ENCODE measurements at regions not wholly inside any gene's neighbourhood (a gene's known extent, or its start where the extent isn't known, plus 50 kb on each side); places are given as distances from the start of the nearest gene placed in this dataset.

DNA sequence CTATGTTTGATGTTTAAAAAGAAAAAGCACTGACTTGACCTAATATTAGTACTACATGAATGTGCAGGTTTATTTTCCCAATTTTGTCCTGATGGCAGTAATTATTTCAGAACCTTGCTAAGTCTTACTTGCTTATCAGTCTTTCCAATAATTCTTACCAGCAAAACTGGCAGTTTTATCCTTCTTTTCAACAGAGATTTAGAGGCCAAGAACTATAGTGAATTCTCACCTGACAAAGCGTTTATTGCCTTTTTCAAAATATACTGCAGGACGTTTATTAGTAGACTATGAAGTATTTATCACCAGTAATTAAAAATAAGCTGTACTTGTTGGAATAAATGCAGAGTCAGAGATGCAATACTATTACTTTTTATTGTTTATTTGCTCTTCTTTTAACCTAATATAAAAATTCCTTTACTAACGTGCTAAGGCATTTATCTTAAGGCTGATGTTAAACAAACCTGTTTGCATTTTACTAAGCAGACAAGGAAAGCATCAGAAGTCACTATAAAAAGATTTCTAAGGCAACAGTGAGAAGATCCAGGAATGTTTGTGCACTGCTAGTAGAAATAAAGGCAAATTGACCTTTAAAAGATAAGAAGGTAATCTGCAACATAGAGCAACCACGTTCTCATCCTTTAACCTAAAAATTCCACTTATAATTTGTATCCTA, 80.3 kb upstream of the NOCT start:
- Histone ChIP-seq H3K36me3 (ENCODE audit: control insufficient read depth, low read length) (no peaks in the 10 kb centered on the region), H3K79me2 (ENCODE audit: control insufficient read depth, low read length) (no peaks in the 10 kb centered on the region), H3K9me3 (ENCODE audit: control insufficient read depth, insufficient read depth, low read length) (no peaks in the 10 kb centered on the region), H3K4me2 (ENCODE audit: low read length) (no peak overlapping the region), H3K27ac (ENCODE audit: low read depth, low read length) (no peak overlapping the region), H3K27me3 (ENCODE audit: control insufficient read depth, low read length) (peaks cover 19% of the 10 kb centered on the region), H3K4me1 (ENCODE audit: control insufficient read depth, low read length) (no peaks in the 10 kb centered on the region), H3K4me3 (ENCODE audit: low read length) (no peak overlapping the region), H3K9me2 (replicated peaks; ENCODE audit: control insufficient read depth, low read length) (no peaks in the 10 kb centered on the region), H3F3A (ENCODE audit: control insufficient read depth, insufficient read depth) (no peaks in the 10 kb centered on the region), H4K20me1 (ENCODE audit: control insufficient read depth, insufficient read depth, low read depth, low read length) (no peaks in the 10 kb centered on the region)
- no peak for TF ChIP-seq EZH2phosphoT487 (IDR thresholded peaks at IDR 0.05; ENCODE audit: borderline replicate concordance, low read length)
- TF ChIP-seq, protein P1, sequence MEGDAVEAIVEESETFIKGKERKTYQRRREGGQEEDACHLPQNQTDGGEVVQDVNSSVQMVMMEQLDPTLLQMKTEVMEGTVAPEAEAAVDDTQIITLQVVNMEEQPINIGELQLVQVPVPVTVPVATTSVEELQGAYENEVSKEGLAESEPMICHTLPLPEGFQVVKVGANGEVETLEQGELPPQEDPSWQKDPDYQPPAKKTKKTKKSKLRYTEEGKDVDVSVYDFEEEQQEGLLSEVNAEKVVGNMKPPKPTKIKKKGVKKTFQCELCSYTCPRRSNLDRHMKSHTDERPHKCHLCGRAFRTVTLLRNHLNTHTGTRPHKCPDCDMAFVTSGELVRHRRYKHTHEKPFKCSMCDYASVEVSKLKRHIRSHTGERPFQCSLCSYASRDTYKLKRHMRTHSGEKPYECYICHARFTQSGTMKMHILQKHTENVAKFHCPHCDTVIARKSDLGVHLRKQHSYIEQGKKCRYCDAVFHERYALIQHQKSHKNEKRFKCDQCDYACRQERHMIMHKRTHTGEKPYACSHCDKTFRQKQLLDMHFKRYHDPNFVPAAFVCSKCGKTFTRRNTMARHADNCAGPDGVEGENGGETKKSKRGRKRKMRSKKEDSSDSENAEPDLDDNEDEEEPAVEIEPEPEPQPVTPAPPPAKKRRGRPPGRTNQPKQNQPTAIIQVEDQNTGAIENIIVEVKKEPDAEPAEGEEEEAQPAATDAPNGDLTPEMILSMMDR (IDR thresholded peaks at IDR 0.05; ENCODE audit: low read depth, low read length, poor library complexity, severe bottlenecking): no peak

DNA sequence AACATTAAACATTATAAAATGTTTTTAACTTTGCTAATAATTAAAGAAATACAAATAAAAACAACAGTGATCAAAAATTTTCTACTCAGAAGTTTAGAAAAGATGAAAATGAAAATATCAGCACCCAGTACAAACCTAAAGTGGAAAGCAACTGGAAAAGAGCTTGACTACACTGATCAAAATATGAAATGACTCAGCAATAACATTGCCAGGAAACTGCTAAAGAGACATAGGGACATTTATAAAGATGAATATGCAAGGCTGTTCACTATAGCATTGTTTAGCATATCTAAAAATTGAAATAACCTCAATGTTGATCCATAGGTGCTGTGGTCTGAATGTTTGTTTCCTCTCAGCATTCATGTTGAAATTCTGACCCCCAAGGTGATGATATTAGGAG, 88.5 kb upstream of the NOCT start:
- H3K27me3 ChIP-seq (ENCODE audit: control insufficient read depth, low read length): no peaks in the 10 kb centered on the region
- H3K4me2 ChIP-seq (ENCODE audit: low read length): no peak overlapping the region
- H3K9me2 ChIP-seq (replicated peaks; ENCODE audit: control insufficient read depth, low read length): no peaks in the 10 kb centered on the region
- no peaks in the 10 kb centered on the region for H3K36me3 ChIP-seq (ENCODE audit: control insufficient read depth, low read length)
- TF ChIP-seq, protein P1 (IDR thresholded peaks at IDR 0.05; ENCODE audit: low read depth, low read length, poor library complexity, severe bottlenecking): no peak
- TF ChIP-seq EZH2phosphoT487 (IDR thresholded peaks at IDR 0.05; ENCODE audit: borderline replicate concordance, low read length): no peak
- no peaks in the 10 kb centered on the region for H3F3A ChIP-seq (ENCODE audit: control insufficient read depth, insufficient read depth)
- no peaks in the 10 kb centered on the region for H3K9me3 ChIP-seq (ENCODE audit: control insufficient read depth, insufficient read depth, low read length)
- no peaks in the 10 kb centered on the region for H3K4me1 ChIP-seq (ENCODE audit: control insufficient read depth, low read length)
- H3K27ac ChIP-seq (ENCODE audit: low read depth, low read length): no peak overlapping the region
- no peaks in the 10 kb centered on the region for H3K79me2 ChIP-seq (ENCODE audit: control insufficient read depth, low read length)
- H3K4me3 ChIP-seq (ENCODE audit: low read length): no peak overlapping the region
- H4K20me1 ChIP-seq (ENCODE audit: control insufficient read depth, insufficient read depth, low read depth, low read length): no peaks in the 10 kb centered on the region

DNA sequence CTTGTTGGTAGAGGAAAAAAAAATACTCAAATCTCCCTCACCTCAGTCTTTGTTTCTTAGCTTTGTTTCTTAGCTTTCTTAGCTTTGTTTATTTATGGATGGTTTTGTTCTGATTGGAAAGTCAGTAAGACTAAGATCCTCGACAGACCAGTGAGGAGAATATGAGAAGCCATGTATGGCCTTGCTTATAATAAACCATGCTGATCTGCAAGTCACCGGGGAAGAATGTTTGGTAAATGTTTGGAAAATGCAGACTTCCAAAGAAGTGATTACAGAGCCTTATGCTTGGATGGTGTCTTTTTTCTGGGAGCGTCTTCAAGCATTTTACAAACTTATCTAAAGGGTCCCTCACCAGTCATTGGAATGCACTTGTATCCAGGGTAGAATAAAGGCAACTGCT, 90.1 kb upstream of the NOCT start:
- TF ChIP-seq, protein P1 (IDR thresholded peaks at IDR 0.05; ENCODE audit: low read depth, low read length, poor library complexity, severe bottlenecking): no peak
- TF ChIP-seq EZH2phosphoT487 (IDR thresholded peaks at IDR 0.05; ENCODE audit: borderline replicate concordance, low read length): no peak
- Histone ChIP-seq H3K27ac (ENCODE audit: low read depth, low read length) (no peak overlapping the region), H3K4me3 (ENCODE audit: low read length) (no peak overlapping the region), H3K9me2 (replicated peaks; ENCODE audit: control insufficient read depth, low read length) (no peaks in the 10 kb centered on the region), H3F3A (ENCODE audit: control insufficient read depth, insufficient read depth) (no peaks in the 10 kb centered on the region), H3K4me1 (ENCODE audit: control insufficient read depth, low read length) (no peaks in the 10 kb centered on the region), H3K4me2 (ENCODE audit: low read length) (no peak overlapping the region), H3K36me3 (ENCODE audit: control insufficient read depth, low read length) (no peaks in the 10 kb centered on the region), H4K20me1 (ENCODE audit: control insufficient read depth, insufficient read depth, low read depth, low read length) (no peaks in the 10 kb centered on the region), H3K79me2 (ENCODE audit: control insufficient read depth, low read length) (no peaks in the 10 kb centered on the region), H3K27me3 (ENCODE audit: control insufficient read depth, low read length) (no peaks in the 10 kb centered on the region), H3K9me3 (ENCODE audit: control insufficient read depth, insufficient read depth, low read length) (no peaks in the 10 kb centered on the region)

All from DOHH2 (cell line).